Fibroblast of lung (primary cell): ENCODE measurements at regions not wholly inside any gene's neighbourhood (a gene's known extent, or its start where the extent isn't known, plus 50 kb on each side); places are given as distances from the start of the nearest gene placed in this dataset.

Experiments used
- DNase-seq, 2 donors: peaks; one replicate each; pipeline versions ENCODE4 v3.0.0 to v3.0.0-alpha.2; 2010; ENCODE audit warnings: low read depth in 2 of 2
- H2AFZ ChIP-seq: 2 replicates; pipeline ENCODE4 v1.5.1; 2012; ENCODE audit warnings: low read length, control low read depth, inconsistent platforms
- H3K27ac ChIP-seq: 2 replicates; pipeline ENCODE4 v1.5.1; 2011; ENCODE audit warnings: low read length, control low read depth; ENCODE audit not compliant: insufficient read depth
- H3K27me3 ChIP-seq: 2 replicates; pipeline ENCODE4 v1.5.1; 2011; ENCODE audit warnings: mild to moderate bottlenecking, low read length; ENCODE audit not compliant: control insufficient read depth, insufficient read depth
- H3K36me3 ChIP-seq: 2 replicates; pipeline ENCODE4 v1.5.1; 2011; ENCODE audit warnings: low read length; ENCODE audit not compliant: control insufficient read depth, insufficient read depth
- H3K4me1 ChIP-seq: 2 replicates; pipeline ENCODE4 v1.5.1; 2011; ENCODE audit warnings: low read length; ENCODE audit not compliant: control insufficient read depth, insufficient read depth; ENCODE audit errors: extremely low read depth
- H3K4me2 ChIP-seq: 2 replicates; pipeline ENCODE4 v1.5.1; 2011; ENCODE audit warnings: low read length, control low read depth; ENCODE audit not compliant: insufficient read depth; ENCODE audit errors: extremely low read depth
- H3K4me3 ChIP-seq, 4 experiments: fragments of 200-600 bp in 1 of 4; sonication (generic) in 1 of 4; replicated peaks in 1 of 4; 2 replicates each; pipeline ENCODE4 v1.5.1; 2011 to 2016; ENCODE audit warnings: low read length in 4 of 4, low read depth in 3 of 4, mild to moderate bottlenecking in 3 of 4, control low read depth in 2 of 4, inconsistent platforms in 1 of 4, mixed read lengths in 1 of 4; ENCODE audit not compliant: insufficient read depth in 1 of 4; ENCODE audit errors: control extremely low read depth in 1 of 4
- H3K79me2 ChIP-seq: 2 replicates; pipeline ENCODE4 v1.5.1; 2012; ENCODE audit warnings: mild to moderate bottlenecking, low read length, inconsistent platforms; ENCODE audit not compliant: control insufficient read depth, insufficient read depth
- H3K9ac ChIP-seq: 2 replicates; pipeline ENCODE4 v1.5.1; 2011; ENCODE audit warnings: mild to moderate bottlenecking, low read length, control low read depth; ENCODE audit not compliant: insufficient read depth
- H3K9me3 ChIP-seq: 2 replicates; pipeline ENCODE4 v1.5.1; 2012; ENCODE audit warnings: low read depth, low read length; ENCODE audit not compliant: control insufficient read depth, insufficient read depth
- H4K20me1 ChIP-seq: 2 replicates; pipeline ENCODE4 v1.5.1; 2011; ENCODE audit warnings: low read length; ENCODE audit not compliant: control insufficient read depth, insufficient read depth; ENCODE audit errors: extremely low read depth
- EZH2 ChIP-seq: IDR thresholded peaks from 2 replicates; pipeline ENCODE4 v1.5.1; 2012; ENCODE audit warnings: low read length, control low read depth, mild to moderate bottlenecking; ENCODE audit errors: missing control alignments
- TF ChIP-seq, protein P1 (sequence below), 2 donors: IDR thresholded peaks in 1 of 2; conservative IDR thresholded peaks in 1 of 2; 1 replicate in 1 of 2; 2 replicates in 1 of 2; pipeline ENCODE4 v1.5.1; 2011 to 2012; ENCODE audit warnings: low read length in 2 of 2, control low read depth in 1 of 2, inconsistent platforms in 1 of 2, low read depth in 1 of 2, mild to moderate bottlenecking in 1 of 2

DNA sequence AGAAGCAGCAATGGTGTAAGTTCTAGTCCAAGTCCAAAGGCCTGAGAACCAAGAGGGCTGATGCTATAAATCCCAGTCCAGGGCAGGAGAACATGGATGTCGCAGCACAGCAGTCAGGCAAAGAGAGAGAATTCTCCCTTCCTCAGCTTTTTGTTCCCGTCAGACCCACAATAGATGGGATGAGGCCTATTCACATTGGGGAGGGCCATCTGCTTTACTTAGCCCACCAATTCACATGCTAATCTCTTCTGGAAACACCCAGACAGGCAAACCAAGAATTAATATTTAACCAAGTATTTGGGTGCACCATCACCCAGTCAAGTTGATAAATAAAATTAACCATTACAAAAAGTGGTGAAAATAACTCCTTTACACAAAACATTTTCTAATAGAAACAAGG, 511.7 kb upstream of the UBE2E2 start:
- H3K4me1 ChIP-seq: no peaks in the 10 kb centered on the region
- TF ChIP-seq, protein P1, sequence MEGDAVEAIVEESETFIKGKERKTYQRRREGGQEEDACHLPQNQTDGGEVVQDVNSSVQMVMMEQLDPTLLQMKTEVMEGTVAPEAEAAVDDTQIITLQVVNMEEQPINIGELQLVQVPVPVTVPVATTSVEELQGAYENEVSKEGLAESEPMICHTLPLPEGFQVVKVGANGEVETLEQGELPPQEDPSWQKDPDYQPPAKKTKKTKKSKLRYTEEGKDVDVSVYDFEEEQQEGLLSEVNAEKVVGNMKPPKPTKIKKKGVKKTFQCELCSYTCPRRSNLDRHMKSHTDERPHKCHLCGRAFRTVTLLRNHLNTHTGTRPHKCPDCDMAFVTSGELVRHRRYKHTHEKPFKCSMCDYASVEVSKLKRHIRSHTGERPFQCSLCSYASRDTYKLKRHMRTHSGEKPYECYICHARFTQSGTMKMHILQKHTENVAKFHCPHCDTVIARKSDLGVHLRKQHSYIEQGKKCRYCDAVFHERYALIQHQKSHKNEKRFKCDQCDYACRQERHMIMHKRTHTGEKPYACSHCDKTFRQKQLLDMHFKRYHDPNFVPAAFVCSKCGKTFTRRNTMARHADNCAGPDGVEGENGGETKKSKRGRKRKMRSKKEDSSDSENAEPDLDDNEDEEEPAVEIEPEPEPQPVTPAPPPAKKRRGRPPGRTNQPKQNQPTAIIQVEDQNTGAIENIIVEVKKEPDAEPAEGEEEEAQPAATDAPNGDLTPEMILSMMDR (conservative IDR thresholded peaks at IDR 0.05 in 1 of 2, IDR thresholded peaks at IDR 0.05 in 1 of 2; ENCODE audit: low read depth in 1 of 2, low read length in 2 of 2): no peak
- no peak for TF ChIP-seq EZH2
- H4K20me1 ChIP-seq: no peaks in the 10 kb centered on the region
- no peak overlapping the region for H3K4me2 ChIP-seq
- no peaks in the 10 kb centered on the region for H3K9me3 ChIP-seq
- no peaks in the 10 kb centered on the region for H3K79me2 ChIP-seq
- no peak overlapping the region for H2AFZ ChIP-seq
- H3K9ac ChIP-seq: no peak overlapping the region
- no peak overlapping the region for H3K27ac ChIP-seq
- H3K36me3 ChIP-seq: no peaks in the 10 kb centered on the region
- H3K4me3 ChIP-seq: no peak overlapping the region
- DNase-seq: no peak
- H3K27me3 ChIP-seq: no peaks in the 10 kb centered on the region

DNA sequence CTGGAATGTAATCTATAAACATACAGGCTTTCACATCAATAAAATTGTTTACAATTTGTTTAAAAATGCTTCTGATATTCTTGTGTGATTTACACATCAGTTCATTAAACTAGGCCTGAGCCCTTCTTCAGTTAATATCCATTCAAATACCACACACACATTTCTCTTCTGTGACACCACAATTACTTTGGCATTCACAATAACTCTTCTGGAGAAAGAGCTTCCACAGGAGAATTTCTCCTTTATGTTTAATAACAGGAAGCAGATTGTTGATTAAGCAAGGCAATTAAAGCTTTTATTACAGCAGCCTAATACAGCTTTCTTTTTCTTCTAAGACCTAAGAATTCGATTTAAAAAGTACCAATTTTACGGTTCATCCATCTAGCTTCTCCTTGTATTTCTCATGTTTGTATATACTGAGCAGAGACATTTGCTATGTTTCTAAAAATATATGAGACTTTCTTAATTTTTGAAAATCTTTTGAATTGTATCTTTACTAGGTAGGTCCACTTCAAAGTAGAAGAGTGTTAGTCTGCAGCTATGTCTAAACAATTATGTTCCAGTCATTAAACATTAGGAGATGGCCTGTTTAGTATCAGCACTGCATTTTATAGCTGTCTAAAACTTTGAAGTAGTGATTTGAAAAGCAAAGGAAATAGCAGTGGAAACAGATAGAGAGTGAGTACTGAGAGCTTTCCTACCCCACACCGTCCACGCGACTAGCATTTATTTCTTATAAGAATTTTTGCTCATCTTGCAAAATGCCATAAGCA, 511.1 kb upstream of the UBE2E2 start:
- H3K4me3 ChIP-seq: no peak overlapping the region
- no peak overlapping the region for H2AFZ ChIP-seq
- no peaks in the 10 kb centered on the region for H3K36me3 ChIP-seq
- no peak for DNase-seq
- no peak overlapping the region for H3K9ac ChIP-seq
- H4K20me1 ChIP-seq: no peaks in the 10 kb centered on the region
- TF ChIP-seq, protein P1 (conservative IDR thresholded peaks at IDR 0.05 in 1 of 2, IDR thresholded peaks at IDR 0.05 in 1 of 2; ENCODE audit: low read depth in 1 of 2, low read length in 2 of 2): no peak
- no peak for TF ChIP-seq EZH2
- no peak overlapping the region for H3K27ac ChIP-seq
- no peaks in the 10 kb centered on the region for H3K4me1 ChIP-seq
- H3K79me2 ChIP-seq: no peaks in the 10 kb centered on the region
- no peaks in the 10 kb centered on the region for H3K27me3 ChIP-seq
- no peak overlapping the region for H3K4me2 ChIP-seq
- no peaks in the 10 kb centered on the region for H3K9me3 ChIP-seq

DNA sequence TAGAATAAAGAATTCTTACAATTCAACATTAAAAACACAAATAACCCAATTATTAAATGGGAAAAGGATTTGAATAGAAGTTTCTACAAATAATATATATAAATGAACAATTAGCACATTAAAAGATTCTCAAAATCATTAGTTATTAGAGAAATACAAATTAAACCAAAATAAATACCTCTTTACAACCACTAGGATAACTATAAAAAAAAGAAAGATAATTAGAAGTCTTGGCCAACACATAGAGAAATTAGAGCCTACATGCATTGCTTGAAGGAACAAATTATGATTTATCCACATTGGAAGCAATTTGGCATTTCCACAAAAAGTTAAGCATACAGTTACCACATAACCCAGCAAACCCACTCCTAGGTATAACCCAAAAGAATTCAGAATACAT, 502.3 kb upstream of the UBE2E2 start:
- H3K79me2 ChIP-seq: no peaks in the 10 kb centered on the region
- H3K4me3 ChIP-seq: no peak overlapping the region
- H4K20me1 ChIP-seq: no peaks in the 10 kb centered on the region
- H3K4me2 ChIP-seq: no peak overlapping the region
- no peaks in the 10 kb centered on the region for H3K9me3 ChIP-seq
- no peak overlapping the region for H3K9ac ChIP-seq
- no peaks in the 10 kb centered on the region for H3K36me3 ChIP-seq
- H3K4me1 ChIP-seq: no peaks in the 10 kb centered on the region
- no peak for DNase-seq
- TF ChIP-seq, protein P1 (conservative IDR thresholded peaks at IDR 0.05 in 1 of 2, IDR thresholded peaks at IDR 0.05 in 1 of 2; ENCODE audit: low read depth in 1 of 2, low read length in 2 of 2): no peak
- no peak for TF ChIP-seq EZH2
- no peak overlapping the region for H2AFZ ChIP-seq
- no peaks in the 10 kb centered on the region for H3K27me3 ChIP-seq
- H3K27ac ChIP-seq: no peak overlapping the region
